HCT116 (cell line): ENCODE measurements at regions not wholly inside any gene's neighbourhood (a gene's known extent, or its start where the extent isn't known, plus 50 kb on each side); places are given as distances from the start of the nearest gene placed in this dataset.

Experiments
- ATAC-seq: fragments of 200-7000 bp; cut with Tn5 transposase; 2 replicates; pipeline ENCODE4 v1.9.1; 2020; ENCODE audit warnings: mild to moderate bottlenecking, moderate library complexity
- BruUV-seq: library from RNA; stranded (reverse); fragments of 400-500 nt; replicated peaks from 2 replicates; lab custom pipeline; 2021; lab: Mats Ljungman, UMichigan
- CTCF ChIA-PET: fragments of 300-600 bp; sonication (Branson Sonifier 250); formaldehyde crosslinking; loops from one replicate; lab custom pipeline; 2021; ENCODE audit warnings: antibody characterized with exemption; lab: Charles Lee
- POLR2A ChIA-PET: fragments of 300-600, 350-600 bp; sonication (Branson Sonifier 250); formaldehyde crosslinking; loops from one replicate; lab custom pipeline; 2021; ENCODE audit warnings: antibody characterized with exemption; lab: Charles Lee
- RAD21 ChIA-PET, 2 experiments: fragments of 300-600 bp; sonication (Branson Sonifier 250); formaldehyde crosslinking; loops; one replicate each; lab custom pipeline; 2023; ENCODE audit warnings: low total read pairs in 2 of 2; ENCODE audit not compliant: uncharacterized antibody in 2 of 2, unreplicated experiment in 2 of 2, low non-redundant PET in 1 of 2; lab: Charles Lee
- DNase-seq: peaks from one replicate; pipeline ENCODE4 v3.0.0-alpha.2; 2010; ENCODE audit warnings: low read depth, low spot score
- H2AFZ ChIP-seq: fragments of 200-600 bp; shearing (Covaris generic), sonication (generic); 2 replicates; pipeline ENCODE4 v1.6.1; 2017; ENCODE audit warnings: low read depth, mixed run types, mixed read lengths, antibody characterized with exemption, low read length; ENCODE audit not compliant: poor library complexity, severe bottlenecking
- H3K27ac ChIP-seq: 2 replicates; pipeline ENCODE4 v1.5.1; 2012; ENCODE audit warnings: low read depth, low read length
- H3K27me3 ChIP-seq: fragments of 200-600 bp; sonication (generic); 2 replicates; pipeline ENCODE4 v1.6.1; 2016; ENCODE audit warnings: mixed run types, low read length, mixed read lengths; ENCODE audit not compliant: insufficient read depth
- H3K36me3 ChIP-seq, 2 experiments: fragments of 200-500 bp in 1 of 2; fragments of 200-600 bp in 1 of 2; sonication (Bioruptor generic) in 1 of 2; sonication (generic) in 1 of 2; 2 replicates each; pipeline versions ENCODE4 v1.5.1 to v1.6.1; 2014 to 2016; ENCODE audit warnings: low read length in 2 of 2, inconsistent platforms in 1 of 2, mixed read lengths in 1 of 2, mixed run types in 1 of 2; ENCODE audit not compliant: insufficient read depth in 2 of 2, control insufficient read depth in 1 of 2
- H3K4me1 ChIP-seq, 2 experiments: fragments of 200-600 bp in 1 of 2; sonication (generic) in 1 of 2; 2 replicates each; pipeline versions ENCODE4 v1.5.1 to v1.6.1; 2012 to 2017; ENCODE audit warnings: low read length in 2 of 2, inconsistent platforms in 1 of 2, mild to moderate bottlenecking in 1 of 2, mixed read lengths in 1 of 2, mixed run types in 1 of 2, moderate library complexity in 1 of 2; ENCODE audit not compliant: insufficient read depth in 2 of 2, control insufficient read depth in 1 of 2
- H3K4me2 ChIP-seq: fragments of 200-600 bp; sonication (generic); 2 replicates; pipeline ENCODE4 v1.6.1; 2017; ENCODE audit warnings: mixed run types, low read length, mixed read lengths
- H3K4me3 ChIP-seq, 2 experiments: fragments of 200-600 bp in 1 of 2; sonication (generic) in 1 of 2; replicated peaks in 1 of 2; 2 replicates each; pipeline ENCODE4 v1.5.1; 2011 to 2016; ENCODE audit warnings: low read length in 2 of 2, control low read depth in 1 of 2, low read depth in 1 of 2, mild to moderate bottlenecking in 1 of 2, mixed read lengths in 1 of 2, mixed run types in 1 of 2
- H3K79me2 ChIP-seq: fragments of 200-600 bp; sonication (generic); 2 replicates; pipeline ENCODE4 v1.6.1; 2017; ENCODE audit warnings: mild to moderate bottlenecking, mixed run types, low read length, moderate library complexity, mixed read lengths; ENCODE audit not compliant: insufficient read depth
- H3K9ac ChIP-seq: fragments of 200-600 bp; sonication (generic); 2 replicates; pipeline ENCODE4 v1.6.1; 2016; ENCODE audit warnings: low read length, mixed read lengths
- H3K9me2 ChIP-seq: fragments of 200-600 bp; sonication (generic), shearing (Covaris generic); 2 replicates; pipeline ENCODE4 v1.6.1; 2017; ENCODE audit warnings: mixed run types, mild to moderate bottlenecking, moderate library complexity; ENCODE audit not compliant: insufficient read depth
- H3K9me3 ChIP-seq, 2 experiments: fragments of 200-500 bp in 1 of 2; fragments of 200-600 bp in 1 of 2; sonication (Bioruptor generic) in 1 of 2; sonication (generic) in 1 of 2; 2 replicates each; pipeline ENCODE4 v1.6.1; 2014 to 2017; ENCODE audit warnings: low read length in 2 of 2, mixed read lengths in 2 of 2, inconsistent platforms in 1 of 2, low read depth in 1 of 2, mild to moderate bottlenecking in 1 of 2, mixed run types in 1 of 2, moderate library complexity in 1 of 2; ENCODE audit not compliant: control insufficient read depth in 1 of 2, insufficient read depth in 1 of 2
- H4K20me1 ChIP-seq: fragments of 200-600 bp; sonication (generic), shearing (Covaris generic); 2 replicates; pipeline ENCODE4 v1.6.1; 2017; ENCODE audit warnings: mixed run types, mild to moderate bottlenecking, moderate library complexity; ENCODE audit not compliant: insufficient read depth
- CBX3 ChIP-seq: IDR thresholded peaks from 2 replicates; pipeline ENCODE4 v1.6.1; 2012; ENCODE audit warnings: low read depth
- CEBPB ChIP-seq: IDR thresholded peaks from 2 replicates; pipeline ENCODE4 v1.6.1; 2012; ENCODE audit warnings: low read depth
- CTCF ChIP-seq, 3 experiments: fragments of 200-600 bp in 1 of 3; sonication (generic) in 1 of 3; IDR thresholded peaks in 2 of 3; conservative IDR thresholded peaks in 1 of 3; 2 replicates each; pipeline ENCODE4 v1.5.1; 2012 to 2017; ENCODE audit warnings: low read depth in 2 of 3, low read length in 2 of 3, antibody characterized with exemption in 1 of 3, borderline replicate concordance in 1 of 3, control low read depth in 1 of 3, mild to moderate bottlenecking in 1 of 3, mixed read lengths in 1 of 3, mixed run types in 1 of 3, moderate library complexity in 1 of 3; ENCODE audit not compliant: insufficient read depth in 1 of 3
- EGR1 ChIP-seq: IDR thresholded peaks from 2 replicates; pipeline ENCODE4 v1.6.1; 2012; ENCODE audit warnings: low read depth
- ELF1 ChIP-seq: IDR thresholded peaks from 2 replicates; pipeline ENCODE4 v1.6.1; 2012; ENCODE audit warnings: low read depth, borderline replicate concordance
- EZH2 ChIP-seq: fragments of 200-600 bp; sonication (generic); IDR thresholded peaks from 2 replicates; pipeline ENCODE4 v1.6.1; 2017; ENCODE audit warnings: antibody characterized with exemption, mixed run types
- JUND ChIP-seq: IDR thresholded peaks from 2 replicates; pipeline ENCODE4 v1.6.1; 2012
- POLR2AphosphoS5 ChIP-seq: IDR thresholded peaks from 2 replicates; pipeline ENCODE4 v1.6.1; 2011; ENCODE audit warnings: mild to moderate bottlenecking, low read depth, low read length, moderate library complexity
- RAD21 ChIP-seq: IDR thresholded peaks from 2 replicates; pipeline ENCODE4 v1.6.1; 2012; ENCODE audit warnings: low read depth, mild to moderate bottlenecking
- REST ChIP-seq: IDR thresholded peaks from 2 replicates; pipeline ENCODE4 v1.6.1; 2012; ENCODE audit warnings: low read depth
- SIN3A ChIP-seq: IDR thresholded peaks from 2 replicates; pipeline ENCODE4 v1.6.1; 2012; ENCODE audit warnings: low read depth
- SP1 ChIP-seq: IDR thresholded peaks from 2 replicates; pipeline ENCODE4 v1.6.1; 2012; ENCODE audit warnings: low read depth
- SRF ChIP-seq: IDR thresholded peaks from 2 replicates; pipeline ENCODE4 v1.6.1; 2012; ENCODE audit warnings: low read depth
- TCF7L2 ChIP-seq: IDR thresholded peaks from 2 replicates; pipeline ENCODE4 v1.7.0; 2011; ENCODE audit warnings: borderline replicate concordance, inconsistent platforms; ENCODE audit not compliant: insufficient read depth, insufficient read length; ENCODE audit errors: extremely low read depth
- YY1 ChIP-seq: IDR thresholded peaks from 2 replicates; pipeline ENCODE4 v1.6.1; 2011; ENCODE audit warnings: low read length, low read depth, moderate library complexity, mild to moderate bottlenecking; ENCODE audit not compliant: insufficient replicate concordance; ENCODE audit errors: extremely low read depth
- ZBTB33 ChIP-seq: IDR thresholded peaks from 2 replicates; pipeline ENCODE4 v1.6.1; 2011; ENCODE audit warnings: mild to moderate bottlenecking, low read length, moderate library complexity; ENCODE audit not compliant: insufficient replicate concordance; ENCODE audit errors: extremely low read depth
- ZFX ChIP-seq: fragments of 450-650 bp; IDR thresholded peaks from 2 replicates; pipeline ENCODE4 v1.6.1; 2017
- intact Hi-C: fragments of 100-400 bp; cut with micrococcal nuclease; formaldehyde crosslinking; loops from 2 replicates; pipeline ENCODE4 v1.10.0; 2022

- TF ChIP-seq ZBTB33: no peak
These were observed 77.4 kb upstream of the OSR1 start (continued) for GRCh38 chr2:19435815-19436214.

GRCh38 chr2:19434413-19434812 is 76.0 kb upstream of the OSR1 start:
- Histone ChIP-seq H3K4me3 (no peak overlapping the region), H3K27ac (no peak overlapping the region), H3K9ac (no peak overlapping the region), H3K79me2 (no peaks in the 10 kb centered on the region), H3K36me3 (no peaks in the 10 kb centered on the region), H3K4me1 (no peaks in the 10 kb centered on the region), H3K9me3 (no peaks in the 10 kb centered on the region), H3K9me2 (no peaks in the 10 kb centered on the region), H4K20me1 (no peaks in the 10 kb centered on the region), H3K27me3 (no peaks in the 10 kb centered on the region), H2AFZ (no peak overlapping the region), H3K4me2 (no peak overlapping the region)
- ChIA-PET POLR2A (no interaction called here), CTCF (no interaction called here), RAD21 (no interaction called here)
- TF ChIP-seq JUND (no peak), CEBPB (no peak), EGR1 (no peak), CTCF (IDR thresholded peaks at IDR 0.05 in 2 of 3, conservative IDR thresholded peaks at IDR 0.05 in 1 of 3; ENCODE audit: borderline replicate concordance in 1 of 3, insufficient read depth in 1 of 3, low read depth in 2 of 3, low read length in 2 of 3) (no peak), CBX3 (no peak), SIN3A (no peak), EZH2 (no peak), ZBTB33 (no peak), POLR2AphosphoS5 (no peak), TCF7L2 (no peak), YY1 (no peak), SP1 (no peak), ELF1 (no peak), REST (no peak), RAD21 (no peak), ZFX (no peak), SRF (no peak)
- ATAC-seq: no peak
- DNase-seq: no peak
- BruUV-seq: no TSS peak
- intact Hi-C loops: no loop called here
